Spleen (tissue), 7 donors: ENCODE measurements at regions not wholly inside any gene's neighbourhood (a gene's known extent, or its start where the extent isn't known, plus 50 kb on each side); places are given as distances from the start of the nearest gene placed in this dataset.

Experiments used
- POLR2A ChIP-seq, 3 donors: fragments of 450-650 bp; IDR thresholded peaks; one replicate each; pipeline ENCODE4 v1.5.1; 2017; ENCODE audit warnings: antibody characterized with exemption in 3 of 3, mild to moderate bottlenecking in 1 of 3
- POLR2AphosphoS5 ChIP-seq, 3 donors: sonication (generic); formaldehyde crosslinking; IDR thresholded peaks; one replicate each; pipeline ENCODE4 v1.5.1; 2017; ENCODE audit warnings: antibody characterized with exemption in 3 of 3
- TF ChIP-seq, protein P1 (sequence below), 11 experiments: fragments of 200-600 bp in 7 of 11; fragments of 450-650 bp in 4 of 11; sonication (generic) in 4 of 11; IDR thresholded peaks in 8 of 11; conservative IDR thresholded peaks in 3 of 11; 1 replicate in 7 of 11; 2 replicates in 4 of 11; pipeline versions ENCODE4 v1.4.0 to v1.8.0; 2016 to 2021; ENCODE audit warnings: antibody characterized with exemption in 11 of 11, inconsistent platforms in 4 of 11, mild to moderate bottlenecking in 1 of 11
- donor health status: DM: no; HTN: no; CAD: no; lungs with moderate emphysema.
- donor health status: DM: no; HTN: no; CAD: no.
- donor health status: DM: no; HTN: no; CAD: no.

DNA sequence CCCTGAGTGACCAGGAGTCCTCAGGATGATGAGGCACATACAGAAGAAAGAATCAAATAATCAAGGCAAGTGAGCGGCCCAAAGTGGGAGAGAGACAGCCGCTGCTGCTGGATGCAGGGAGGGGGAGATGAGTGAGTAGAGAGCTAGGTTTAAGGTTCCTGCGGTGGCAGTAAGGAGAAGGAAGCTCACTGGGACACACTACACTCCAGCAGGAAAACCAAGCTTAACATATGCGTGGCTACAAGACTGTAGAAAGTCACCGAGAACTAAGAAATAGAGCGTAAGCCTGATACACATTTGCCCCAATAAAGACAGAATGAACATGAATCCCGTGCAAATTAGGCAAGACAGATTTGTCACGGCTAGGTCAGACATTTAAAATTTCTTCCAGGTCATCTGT, 470.2 kb downstream of the KDM4C start:
- TF ChIP-seq, protein P1, sequence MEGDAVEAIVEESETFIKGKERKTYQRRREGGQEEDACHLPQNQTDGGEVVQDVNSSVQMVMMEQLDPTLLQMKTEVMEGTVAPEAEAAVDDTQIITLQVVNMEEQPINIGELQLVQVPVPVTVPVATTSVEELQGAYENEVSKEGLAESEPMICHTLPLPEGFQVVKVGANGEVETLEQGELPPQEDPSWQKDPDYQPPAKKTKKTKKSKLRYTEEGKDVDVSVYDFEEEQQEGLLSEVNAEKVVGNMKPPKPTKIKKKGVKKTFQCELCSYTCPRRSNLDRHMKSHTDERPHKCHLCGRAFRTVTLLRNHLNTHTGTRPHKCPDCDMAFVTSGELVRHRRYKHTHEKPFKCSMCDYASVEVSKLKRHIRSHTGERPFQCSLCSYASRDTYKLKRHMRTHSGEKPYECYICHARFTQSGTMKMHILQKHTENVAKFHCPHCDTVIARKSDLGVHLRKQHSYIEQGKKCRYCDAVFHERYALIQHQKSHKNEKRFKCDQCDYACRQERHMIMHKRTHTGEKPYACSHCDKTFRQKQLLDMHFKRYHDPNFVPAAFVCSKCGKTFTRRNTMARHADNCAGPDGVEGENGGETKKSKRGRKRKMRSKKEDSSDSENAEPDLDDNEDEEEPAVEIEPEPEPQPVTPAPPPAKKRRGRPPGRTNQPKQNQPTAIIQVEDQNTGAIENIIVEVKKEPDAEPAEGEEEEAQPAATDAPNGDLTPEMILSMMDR (IDR thresholded peaks at IDR 0.05 in 8 of 11, conservative IDR thresholded peaks at IDR 0.05 in 3 of 11), result no peak
- TF ChIP-seq POLR2AphosphoS5 (IDR thresholded peaks at IDR 0.05), result no peak
- TF ChIP-seq POLR2A (IDR thresholded peaks at IDR 0.05), result no peak
